Neural progenitor cell (in vitro differentiated cells): ENCODE measurements at regions not wholly inside any gene's neighbourhood (a gene's known extent, or its start where the extent isn't known, plus 50 kb on each side); places are given as distances from the start of the nearest gene placed in this dataset.

Experiments
- DNase-seq: peaks from one replicate; pipeline ENCODE4 v3.0.0-alpha.2; 2016; ENCODE audit warnings: low spot score
- H2AFZ ChIP-seq: fragments of 200-600 bp; sonication (generic); replicated peaks from 2 replicates; pipeline ENCODE4 v1.6.1; 2016; ENCODE audit warnings: antibody characterized with exemption
- H3F3A ChIP-seq: fragments of 200-600 bp; sonication (generic); 2 replicates; pipeline ENCODE4 v1.6.1; 2016; ENCODE audit warnings: antibody characterized with exemption, low read depth
- H3K27ac ChIP-seq: fragments of 200-600 bp; sonication (generic); 2 replicates; pipeline ENCODE4 v1.5.1; 2016; ENCODE audit warnings: mild to moderate bottlenecking
- H3K27me3 ChIP-seq: fragments of 200-600 bp; sonication (generic); 2 replicates; pipeline ENCODE4 v1.6.1; 2016; ENCODE audit warnings: mild to moderate bottlenecking, moderate library complexity
- H3K36me3 ChIP-seq: fragments of 200-600 bp; sonication (generic); 2 replicates; pipeline ENCODE4 v1.5.1; 2016
- H3K4me1 ChIP-seq: fragments of 200-600 bp; sonication (generic); 2 replicates; pipeline ENCODE4 v1.6.1; 2016; ENCODE audit warnings: mixed run types
- H3K4me2 ChIP-seq: fragments of 200-600 bp; sonication (generic); 2 replicates; pipeline ENCODE4 v1.6.1; 2016
- H3K4me3 ChIP-seq: fragments of 200-600 bp; sonication (generic); 2 replicates; pipeline ENCODE4 v1.5.1; 2016
- H3K79me2 ChIP-seq: fragments of 200-600 bp; sonication (generic); 2 replicates; pipeline ENCODE4 v1.6.1; 2016; ENCODE audit warnings: low read depth
- H3K9ac ChIP-seq: fragments of 200-600 bp; sonication (generic); 2 replicates; pipeline ENCODE4 v1.6.1; 2016
- H3K9me3 ChIP-seq: fragments of 200-600 bp; sonication (generic); 2 replicates; pipeline ENCODE4 v1.5.1; 2016; ENCODE audit warnings: low read depth
- H4K20me1 ChIP-seq: fragments of 200-600 bp; sonication (generic); 2 replicates; pipeline ENCODE4 v1.6.1; 2016; ENCODE audit warnings: low read depth
- H3K27ac Mint-ChIP-seq: 3 replicates; pipeline ENCODE4 v1.8.0; 2021; ENCODE audit warnings: mixed read lengths
- H3K27me3 Mint-ChIP-seq: 2 replicates; pipeline ENCODE4 v1.8.0; 2022; ENCODE audit warnings: low read depth, mild to moderate bottlenecking, inconsistent platforms, moderate library complexity, mixed read lengths; ENCODE audit not compliant: insufficient read depth
- H3K36me3 Mint-ChIP-seq: 3 replicates; pipeline ENCODE4 v1.8.0; 2021; ENCODE audit warnings: mixed read lengths
- H3K4me1 Mint-ChIP-seq: 3 replicates; pipeline ENCODE4 v1.8.0; 2021; ENCODE audit warnings: mixed read lengths
- H3K4me3 Mint-ChIP-seq: 3 replicates; pipeline ENCODE4 v1.8.0; 2021; ENCODE audit warnings: mild to moderate bottlenecking, moderate library complexity, mixed read lengths
- H3K9me3 Mint-ChIP-seq: 3 replicates; pipeline ENCODE4 v1.8.0; 2020; ENCODE audit warnings: mixed read lengths
- EZH2 ChIP-seq: fragments of 200-600 bp; sonication (generic); IDR thresholded peaks from 2 replicates; pipeline ENCODE4 v1.6.1; 2017; ENCODE audit warnings: antibody characterized with exemption, mild to moderate bottlenecking, moderate library complexity
- EZH2phosphoT487 ChIP-seq: fragments of 200-600 bp; sonication (generic); IDR thresholded peaks from 2 replicates; pipeline ENCODE4 v1.6.1; 2017; ENCODE audit warnings: antibody characterized with exemption
- TF ChIP-seq, protein P1 (sequence below): fragments of 200-600 bp; sonication (generic); IDR thresholded peaks from 2 replicates; pipeline ENCODE4 v1.5.1; 2017; ENCODE audit warnings: antibody characterized with exemption, mild to moderate bottlenecking

DNA sequence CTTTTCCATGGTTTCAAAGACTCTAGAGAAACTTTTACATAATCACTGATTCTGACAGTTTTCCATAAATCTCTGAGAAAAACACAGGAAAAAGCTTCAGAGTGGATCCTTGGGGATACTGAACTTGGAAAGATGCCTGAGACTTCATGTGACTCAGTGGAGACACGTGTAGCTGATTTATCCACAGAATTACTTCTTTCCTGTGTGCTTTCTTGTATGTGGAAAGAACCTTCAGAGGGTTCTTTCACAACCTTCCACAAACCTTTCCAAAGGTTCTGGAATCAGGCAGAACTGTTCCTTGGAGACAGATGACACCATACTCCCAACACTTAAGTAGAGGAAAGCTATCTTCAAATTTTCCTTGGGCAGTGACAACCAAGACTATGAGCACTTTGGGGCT is 207.2 kb downstream of the RND3 start:
- no peaks in the 10 kb centered on the region for H3K36me3 ChIP-seq
- DNase-seq, result no peak
- Mint-ChIP-seq H3K27ac (no peak overlapping the region), H3K27me3 (peaks cover 6% of the 10 kb centered on the region), H3K9me3 (peaks cover 35% of the 10 kb centered on the region), H3K36me3 (peaks cover 13% of the 10 kb centered on the region), H3K4me1 (peaks cover 22% of the 10 kb centered on the region), H3K4me3 (no peak overlapping the region)
- H3K9ac ChIP-seq, result no peak overlapping the region
- no peaks in the 10 kb centered on the region for H3K27me3 ChIP-seq
- no peak overlapping the region for H3K27ac ChIP-seq
- H4K20me1 ChIP-seq, result no peaks in the 10 kb centered on the region
- H2AFZ ChIP-seq, result peak overlapping the region; percentile 37
- H3F3A ChIP-seq, result no peaks in the 10 kb centered on the region
- no peak overlapping the region for H3K4me2 ChIP-seq
- H3K4me3 ChIP-seq, result no peak overlapping the region
- no peak for TF ChIP-seq EZH2
- no peak for TF ChIP-seq EZH2phosphoT487
- TF ChIP-seq, protein P1, sequence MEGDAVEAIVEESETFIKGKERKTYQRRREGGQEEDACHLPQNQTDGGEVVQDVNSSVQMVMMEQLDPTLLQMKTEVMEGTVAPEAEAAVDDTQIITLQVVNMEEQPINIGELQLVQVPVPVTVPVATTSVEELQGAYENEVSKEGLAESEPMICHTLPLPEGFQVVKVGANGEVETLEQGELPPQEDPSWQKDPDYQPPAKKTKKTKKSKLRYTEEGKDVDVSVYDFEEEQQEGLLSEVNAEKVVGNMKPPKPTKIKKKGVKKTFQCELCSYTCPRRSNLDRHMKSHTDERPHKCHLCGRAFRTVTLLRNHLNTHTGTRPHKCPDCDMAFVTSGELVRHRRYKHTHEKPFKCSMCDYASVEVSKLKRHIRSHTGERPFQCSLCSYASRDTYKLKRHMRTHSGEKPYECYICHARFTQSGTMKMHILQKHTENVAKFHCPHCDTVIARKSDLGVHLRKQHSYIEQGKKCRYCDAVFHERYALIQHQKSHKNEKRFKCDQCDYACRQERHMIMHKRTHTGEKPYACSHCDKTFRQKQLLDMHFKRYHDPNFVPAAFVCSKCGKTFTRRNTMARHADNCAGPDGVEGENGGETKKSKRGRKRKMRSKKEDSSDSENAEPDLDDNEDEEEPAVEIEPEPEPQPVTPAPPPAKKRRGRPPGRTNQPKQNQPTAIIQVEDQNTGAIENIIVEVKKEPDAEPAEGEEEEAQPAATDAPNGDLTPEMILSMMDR, result no peak
- H3K79me2 ChIP-seq, result no peaks in the 10 kb centered on the region
- no peaks in the 10 kb centered on the region for H3K4me1 ChIP-seq
- H3K9me3 ChIP-seq, result peaks cover 6% of the 10 kb centered on the region

DNA sequence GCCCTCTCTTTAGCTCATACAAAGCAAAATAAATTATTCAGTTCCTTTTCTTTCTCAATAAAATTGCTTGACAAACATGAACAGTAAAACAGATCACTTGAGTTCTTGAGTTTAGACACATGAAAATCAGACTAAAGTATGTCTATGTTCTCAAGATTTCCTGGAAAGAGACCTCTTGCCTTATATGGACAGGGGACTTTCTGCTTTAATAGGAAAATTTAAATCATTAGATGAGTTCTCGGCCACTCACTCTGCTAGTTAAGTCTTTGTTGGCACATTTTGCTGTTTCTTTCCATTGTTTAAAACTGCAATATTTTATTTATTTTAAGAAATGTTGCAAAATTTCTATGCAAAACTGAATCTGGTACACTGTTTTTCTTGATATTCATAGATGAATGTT is 207.8 kb downstream of the RND3 start:
- no peak for DNase-seq
- H3K36me3 Mint-ChIP-seq, result peaks cover 15% of the 10 kb centered on the region

DNA sequence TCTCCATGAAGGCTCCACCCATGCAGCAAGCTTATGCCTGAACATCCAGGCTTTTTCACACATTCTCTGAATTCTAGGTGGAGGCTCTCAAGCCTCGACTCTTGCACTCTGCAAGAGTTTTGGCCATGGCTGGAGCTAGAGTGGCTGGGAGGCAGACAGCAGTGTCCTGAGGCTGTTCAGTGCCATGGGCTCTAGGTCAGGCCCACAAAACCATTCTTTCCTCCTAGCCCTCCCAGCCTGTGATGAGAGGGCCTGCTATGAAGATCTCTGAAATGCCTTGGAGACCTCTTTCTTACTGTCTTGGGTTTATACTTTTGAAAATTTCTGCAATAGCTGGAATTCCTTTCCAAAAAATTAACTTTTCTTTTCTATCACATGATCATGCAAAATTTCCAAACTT is 210.7 kb downstream of the RND3 start:
- Histone ChIP-seq H3K4me1 (no peaks in the 10 kb centered on the region), H3K27me3 (no peaks in the 10 kb centered on the region), H3K9me3 (peaks cover 6% of the 10 kb centered on the region), H3K4me3 (no peak overlapping the region), H3K4me2 (no peak overlapping the region), H3K36me3 (no peaks in the 10 kb centered on the region), H3F3A (no peaks in the 10 kb centered on the region), H4K20me1 (no peaks in the 10 kb centered on the region), H3K27ac (no peak overlapping the region), H2AFZ (no peak overlapping the region), H3K9ac (no peak overlapping the region), H3K79me2 (no peaks in the 10 kb centered on the region)
- H3K27me3 Mint-ChIP-seq, result peaks cover 2% of the 10 kb centered on the region
- no peak overlapping the region for H3K27ac Mint-ChIP-seq
- DNase-seq, result no peak
- TF ChIP-seq EZH2phosphoT487, result no peak
- TF ChIP-seq, protein P1, result no peak
- no peak for TF ChIP-seq EZH2
- H3K9me3 Mint-ChIP-seq, result peaks cover 49% of the 10 kb centered on the region
- H3K4me3 Mint-ChIP-seq, result no peak overlapping the region
- peaks cover 15% of the 10 kb centered on the region for H3K36me3 Mint-ChIP-seq
- peaks cover 8% of the 10 kb centered on the region for H3K4me1 Mint-ChIP-seq

More for the DNA sequence above, 207.8 kb downstream of the RND3 start:
- H3K27ac Mint-ChIP-seq, result no peak overlapping the region
- no peaks in the 10 kb centered on the region for H3K36me3 ChIP-seq
- H3K4me1 ChIP-seq, result no peaks in the 10 kb centered on the region
- no peak overlapping the region for H3K4me3 Mint-ChIP-seq
- H3K9me3 Mint-ChIP-seq, result peaks cover 40% of the 10 kb centered on the region
- H3F3A ChIP-seq, result no peaks in the 10 kb centered on the region
- no peaks in the 10 kb centered on the region for H3K79me2 ChIP-seq
- H3K27ac ChIP-seq, result no peak overlapping the region
- no peak overlapping the region for H3K4me2 ChIP-seq
- H2AFZ ChIP-seq, result no peak overlapping the region
- H3K27me3 ChIP-seq, result no peaks in the 10 kb centered on the region
- H3K4me3 ChIP-seq, result no peak overlapping the region
- peaks cover 6% of the 10 kb centered on the region for H3K27me3 Mint-ChIP-seq
- H3K9me3 ChIP-seq, result peaks cover 6% of the 10 kb centered on the region
- H3K4me1 Mint-ChIP-seq, result peaks cover 22% of the 10 kb centered on the region
- TF ChIP-seq, protein P1, result no peak
- TF ChIP-seq EZH2phosphoT487 (no peak), EZH2 (no peak)
- H4K20me1 ChIP-seq, result no peaks in the 10 kb centered on the region
- H3K9ac ChIP-seq, result no peak overlapping the region
